ENCODE measurements at regions not wholly inside any gene's neighbourhood (a gene's known extent, or its start where the extent isn't known, plus 50 kb on each side); places are given as distances from the start of the nearest gene placed in this dataset.

- FAIRE-seq (peak; percentile 38), DNase-seq (ENCODE audit: insufficient read length, low spot score) (no peak)
- TF ChIP-seq PAX5 (IDR thresholded peaks at IDR 0.05; ENCODE audit: insufficient read depth, low read length, severe bottlenecking) (no peak), TAF1 (IDR thresholded peaks at IDR 0.05; ENCODE audit: low read depth, low read length) (no peak), POU2F2 (IDR thresholded peaks at IDR 0.05; ENCODE audit: low read depth, low read length) (no peak), POLR2A (IDR thresholded peaks at IDR 0.05; ENCODE audit: low read depth, low read length) (no peak), POLR2AphosphoS5 (IDR thresholded peaks at IDR 0.05; ENCODE audit: low read depth, low read length) (no peak), SPI1 (IDR thresholded peaks at IDR 0.05; ENCODE audit: low read depth, low read length) (no peak)
Observed at GRCh38 chr2:12543076-12543977, 173.4 kb upstream of the TRIB2 start.

- TF ChIP-seq SPI1 (IDR thresholded peaks at IDR 0.05; ENCODE audit: low read depth, low read length) (no peak), TAF1 (IDR thresholded peaks at IDR 0.05; ENCODE audit: low read depth, low read length) (no peak), POU2F2 (IDR thresholded peaks at IDR 0.05; ENCODE audit: low read depth, low read length) (no peak), POLR2AphosphoS5 (IDR thresholded peaks at IDR 0.05; ENCODE audit: low read depth, low read length) (no peak), POLR2A (IDR thresholded peaks at IDR 0.05; ENCODE audit: low read depth, low read length) (no peak), PAX5 (IDR thresholded peaks at IDR 0.05; ENCODE audit: insufficient read depth, low read length, severe bottlenecking) (no peak)
- DNase-seq (ENCODE audit: insufficient read length, low spot score): no peak
- peak; percentile 71 for FAIRE-seq
Observed at GRCh38 chr2:12543978-12544558, 172.7 kb upstream of the TRIB2 start.

- TF ChIP-seq POLR2AphosphoS5 (IDR thresholded peaks at IDR 0.05; ENCODE audit: low read depth, low read length) (no peak), PAX5 (IDR thresholded peaks at IDR 0.05; ENCODE audit: insufficient read depth, low read length, severe bottlenecking) (no peak), SPI1 (IDR thresholded peaks at IDR 0.05; ENCODE audit: low read depth, low read length) (no peak), TAF1 (IDR thresholded peaks at IDR 0.05; ENCODE audit: low read depth, low read length) (no peak), POLR2A (IDR thresholded peaks at IDR 0.05; ENCODE audit: low read depth, low read length) (no peak), POU2F2 (IDR thresholded peaks at IDR 0.05; ENCODE audit: low read depth, low read length) (no peak)
- FAIRE-seq: no peak
- DNase-seq (ENCODE audit: insufficient read length, low spot score): no peak
Observed at GRCh38 chr2:12547566-12548170, 169.1 kb upstream of the TRIB2 start.

GRCh38 chr2:12548906-12549305, 167.8 kb upstream of the TRIB2 start:
- no peak for FAIRE-seq
- no peak for TF ChIP-seq POLR2AphosphoS5 (IDR thresholded peaks at IDR 0.05; ENCODE audit: low read depth, low read length)
- TF ChIP-seq PAX5 (IDR thresholded peaks at IDR 0.05; ENCODE audit: insufficient read depth, low read length, severe bottlenecking): no peak
- TF ChIP-seq SPI1 (IDR thresholded peaks at IDR 0.05; ENCODE audit: low read depth, low read length): no peak
- TF ChIP-seq POLR2A (IDR thresholded peaks at IDR 0.05; ENCODE audit: low read depth, low read length): no peak
- no peak for TF ChIP-seq POU2F2 (IDR thresholded peaks at IDR 0.05; ENCODE audit: low read depth, low read length)
- no peak for TF ChIP-seq TAF1 (IDR thresholded peaks at IDR 0.05; ENCODE audit: low read depth, low read length)
- no peak for DNase-seq (ENCODE audit: insufficient read length, low spot score)

- DNase-seq (ENCODE audit: insufficient read length, low spot score): no peak
- no peak for FAIRE-seq
Observed at GRCh38 chr2:12549641-12550040, 167.1 kb upstream of the TRIB2 start.

GRCh38 chr2:12552092-12552491, 164.6 kb upstream of the TRIB2 start:
- no peak for FAIRE-seq

More at GRCh38 chr2:12549641-12550040, 167.1 kb upstream of the TRIB2 start:
- no peak for TF ChIP-seq PAX5 (IDR thresholded peaks at IDR 0.05; ENCODE audit: insufficient read depth, low read length, severe bottlenecking)
- no peak for TF ChIP-seq POLR2AphosphoS5 (IDR thresholded peaks at IDR 0.05; ENCODE audit: low read depth, low read length)
- no peak for TF ChIP-seq SPI1 (IDR thresholded peaks at IDR 0.05; ENCODE audit: low read depth, low read length)

GRCh38 chr2:12554224-12555011, 162.3 kb upstream of the TRIB2 start:
- FAIRE-seq (no peak), DNase-seq (ENCODE audit: insufficient read length, low spot score) (no peak)
- TF ChIP-seq POLR2AphosphoS5 (IDR thresholded peaks at IDR 0.05; ENCODE audit: low read depth, low read length): no peak
- no peak for TF ChIP-seq POLR2A (IDR thresholded peaks at IDR 0.05; ENCODE audit: low read depth, low read length)
- no peak for TF ChIP-seq SPI1 (IDR thresholded peaks at IDR 0.05; ENCODE audit: low read depth, low read length)
- no peak for TF ChIP-seq TAF1 (IDR thresholded peaks at IDR 0.05; ENCODE audit: low read depth, low read length)
- TF ChIP-seq PAX5 (IDR thresholded peaks at IDR 0.05; ENCODE audit: insufficient read depth, low read length, severe bottlenecking): no peak
- TF ChIP-seq POU2F2 (IDR thresholded peaks at IDR 0.05; ENCODE audit: low read depth, low read length): no peak

More at GRCh38 chr2:12552092-12552491, 164.6 kb upstream of the TRIB2 start:
- TF ChIP-seq POLR2AphosphoS5 (IDR thresholded peaks at IDR 0.05; ENCODE audit: low read depth, low read length) (no peak), SPI1 (IDR thresholded peaks at IDR 0.05; ENCODE audit: low read depth, low read length) (no peak), PAX5 (IDR thresholded peaks at IDR 0.05; ENCODE audit: insufficient read depth, low read length, severe bottlenecking) (no peak), POU2F2 (IDR thresholded peaks at IDR 0.05; ENCODE audit: low read depth, low read length) (no peak), POLR2A (IDR thresholded peaks at IDR 0.05; ENCODE audit: low read depth, low read length) (no peak), TAF1 (IDR thresholded peaks at IDR 0.05; ENCODE audit: low read depth, low read length) (no peak)
- DNase-seq (ENCODE audit: insufficient read length, low spot score): no peak

GRCh38 chr2:12555012-12555645, 161.6 kb upstream of the TRIB2 start:
- no peak for FAIRE-seq

More at GRCh38 chr2:12555012-12555645, 161.6 kb upstream of the TRIB2 start:
- no peak for TF ChIP-seq PAX5 (IDR thresholded peaks at IDR 0.05; ENCODE audit: insufficient read depth, low read length, severe bottlenecking)
- TF ChIP-seq POU2F2 (IDR thresholded peaks at IDR 0.05; ENCODE audit: low read depth, low read length): no peak
- no peak for TF ChIP-seq POLR2A (IDR thresholded peaks at IDR 0.05; ENCODE audit: low read depth, low read length)
- no peak for TF ChIP-seq POLR2AphosphoS5 (IDR thresholded peaks at IDR 0.05; ENCODE audit: low read depth, low read length)
- no peak for TF ChIP-seq SPI1 (IDR thresholded peaks at IDR 0.05; ENCODE audit: low read depth, low read length)
- no peak for TF ChIP-seq TAF1 (IDR thresholded peaks at IDR 0.05; ENCODE audit: low read depth, low read length)
- DNase-seq (ENCODE audit: insufficient read length, low spot score): no peak
